Left ventricle myocardium superior (tissue), 1 donor: ENCODE measurements at regions not wholly inside any gene's neighbourhood (a gene's known extent, or its start where the extent isn't known, plus 50 kb on each side); places are given as distances from the start of the nearest gene placed in this dataset.
"Not testable (repeated sequence)": the region's sequence is repeated elsewhere in the genome, so short reads cannot be mapped to it uniquely, and the experiment has no call there.

Source experiments
- ATAC-seq: fragments of 200-7000 bp; cut with Tn5 transposase; one replicate; pipeline ENCODE4 v1.9.1; 2020; ENCODE audit warnings: mild to moderate bottlenecking, moderate library complexity
- DNase-seq: peaks from one replicate; pipeline ENCODE4 v3.0.0-alpha.2; 2020
- intact Hi-C: fragments of 100-400 bp; cut with micrococcal nuclease; formaldehyde crosslinking; loops from one replicate; pipeline ENCODE4 v1.11.0; 2022
- donor health status: DM: no; HTN: yes; CAD: no; lungs with severe emphysema.

DNA sequence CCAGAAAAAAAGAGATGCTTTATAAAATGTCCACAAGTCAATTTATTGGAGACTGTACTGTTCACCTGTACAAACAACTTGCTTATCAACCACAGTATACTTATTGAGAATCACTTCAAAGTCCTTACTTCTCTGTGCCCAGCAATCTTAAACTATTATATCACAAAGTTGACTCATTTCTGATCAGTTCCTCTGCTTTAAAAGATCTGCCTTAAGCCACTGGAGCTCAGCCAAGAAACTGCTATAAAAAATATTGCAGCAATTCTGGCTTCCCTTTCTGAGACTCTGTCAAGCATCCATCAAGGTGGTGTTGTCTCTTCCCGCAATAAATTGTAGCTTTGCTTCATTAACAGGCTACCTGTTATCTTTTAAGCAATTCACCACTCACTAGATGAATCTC is 375.2 kb upstream of the SPHKAP start:
- no peak for ATAC-seq
- intact Hi-C loops: no loop called here
- DNase-seq: no peak

DNA sequence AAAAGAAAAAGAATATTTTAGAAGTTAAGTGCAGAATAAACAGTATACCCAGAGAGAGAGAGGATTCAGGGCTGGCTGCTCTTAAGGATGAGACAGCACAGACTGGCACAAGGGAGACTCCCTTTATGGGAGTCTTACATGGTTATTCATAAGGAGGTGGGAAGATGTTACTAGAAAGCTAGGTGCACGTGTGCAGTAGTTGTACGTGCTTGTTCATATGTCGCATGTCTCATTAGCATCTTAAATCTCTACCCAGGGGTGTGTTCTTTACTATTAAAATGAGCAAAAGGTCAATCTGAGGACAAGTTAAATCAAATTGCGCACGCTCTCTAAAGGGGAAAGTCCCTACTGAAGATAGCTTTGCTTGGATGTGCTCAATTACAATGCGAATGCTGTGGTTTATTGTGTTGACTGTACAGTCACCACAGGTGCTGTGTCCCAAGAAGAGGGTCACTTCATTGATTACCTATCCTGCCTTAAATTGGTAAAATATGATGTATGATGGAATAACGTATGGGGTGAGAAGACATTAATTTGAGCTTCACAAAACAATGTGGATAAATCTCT is 368.0 kb upstream of the SPHKAP start:
- ATAC-seq (no peak), DNase-seq (no peak)
- intact Hi-C loops: no loop called here

GRCh38 chr2:228548230-228548629 is 366.7 kb upstream of the SPHKAP start:
- DNase-seq (no peak), ATAC-seq (no peak)
- intact Hi-C loops: no loop called here

GRCh38 chr2:228545748-228546145 is 364.3 kb upstream of the SPHKAP start:
- intact Hi-C loops: no loop called here
- no peak for DNase-seq
- ATAC-seq: no peak

- intact Hi-C loops: no loop called here
- no peak for ATAC-seq
- DNase-seq: no peak
These were observed 363.7 kb upstream of the SPHKAP start for GRCh38 chr2:228545041-228545747.

DNA sequence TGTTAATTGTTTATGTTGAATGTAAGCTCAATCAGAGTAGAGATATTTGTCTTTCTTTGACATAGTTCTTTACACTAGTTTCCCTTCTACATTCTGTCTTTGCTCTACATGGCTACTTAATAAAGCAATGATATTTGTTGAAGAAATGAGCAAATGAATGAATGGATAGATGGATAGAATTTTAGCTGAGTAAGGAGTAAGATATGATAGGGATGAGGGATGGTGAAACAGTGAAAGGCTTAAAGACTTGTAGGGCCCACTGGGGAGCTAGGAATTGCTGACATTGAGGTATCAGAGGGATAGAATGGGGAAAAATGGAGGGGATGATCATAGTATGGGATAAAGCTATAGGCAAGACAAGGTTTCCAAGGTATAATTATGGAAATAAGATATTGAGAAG is 361.6 kb upstream of the SPHKAP start:
- ATAC-seq: no peak
- DNase-seq: no peak
- intact Hi-C loops: no loop called here

GRCh38 chr2:228542277-228542676 is 360.8 kb upstream of the SPHKAP start:
- DNase-seq: no peak
- intact Hi-C loops: no loop called here
- no peak for ATAC-seq

- DNase-seq (no peak), ATAC-seq (no peak)
- intact Hi-C loops: no loop called here
These were observed 360.3 kb upstream of the SPHKAP start for GRCh38 chr2:228541789-228542188.

GRCh38 chr2:228540976-228541375 is 359.5 kb upstream of the SPHKAP start:
- intact Hi-C loops: no loop called here
- no peak for ATAC-seq

GRCh38 chr2:228535396-228535795 is 353.9 kb upstream of the SPHKAP start:
- intact Hi-C loops: no loop called here
- no peak for DNase-seq
- no peak for ATAC-seq

More at GRCh38 chr2:228540976-228541375, 359.5 kb upstream of the SPHKAP start:
- no peak for DNase-seq

DNA sequence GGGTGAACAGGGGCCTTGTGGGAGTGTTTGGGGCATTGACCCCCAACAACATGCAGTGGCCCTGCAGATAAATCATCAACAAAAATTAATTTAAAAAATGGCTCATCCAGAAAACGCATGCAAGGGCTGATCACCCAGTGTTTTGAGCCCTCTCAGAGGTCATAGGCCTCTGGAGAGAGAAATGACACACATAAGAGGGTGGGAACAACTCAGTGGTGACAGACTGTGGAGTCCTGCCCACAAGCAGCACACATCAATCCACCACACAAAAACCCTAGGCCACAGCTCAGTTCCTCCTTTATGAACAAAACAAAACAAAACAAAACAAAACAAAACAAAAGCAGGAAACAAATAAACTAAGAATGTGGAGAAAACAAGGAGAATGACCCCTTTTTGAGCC is 351.7 kb upstream of the SPHKAP start:
- no peak for ATAC-seq
- intact Hi-C loops: no loop called here
- no peak for DNase-seq

DNA sequence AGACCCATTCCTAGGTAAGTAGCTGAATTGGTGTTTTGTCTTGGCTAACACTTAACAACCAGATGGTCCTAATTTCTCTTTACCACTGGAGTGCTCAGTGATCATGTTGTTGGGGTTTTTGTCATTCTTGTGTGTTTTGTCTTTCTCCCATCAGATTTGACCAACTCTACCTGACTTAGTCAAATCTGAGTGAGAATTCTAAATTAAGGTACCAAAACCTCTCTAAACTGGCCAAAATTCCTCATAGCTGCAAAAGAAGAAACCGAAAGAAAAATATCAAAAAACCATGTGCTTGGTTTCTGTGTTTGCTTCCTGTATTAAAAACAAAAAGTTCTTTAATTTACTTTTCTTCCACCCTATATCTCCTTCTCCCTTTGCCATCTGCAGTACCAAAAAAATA is 350.7 kb upstream of the SPHKAP start:
- no peak for ATAC-seq
- intact Hi-C loops: no loop called here
- no peak for DNase-seq

- no peak for DNase-seq
- intact Hi-C loops: no loop called here
- no peak for ATAC-seq
These were observed 345.9 kb upstream of the SPHKAP start for GRCh38 chr2:228527197-228527881.

GRCh38 chr2:228526687-228527086 is 345.2 kb upstream of the SPHKAP start:
- intact Hi-C loops: no loop called here

DNA sequence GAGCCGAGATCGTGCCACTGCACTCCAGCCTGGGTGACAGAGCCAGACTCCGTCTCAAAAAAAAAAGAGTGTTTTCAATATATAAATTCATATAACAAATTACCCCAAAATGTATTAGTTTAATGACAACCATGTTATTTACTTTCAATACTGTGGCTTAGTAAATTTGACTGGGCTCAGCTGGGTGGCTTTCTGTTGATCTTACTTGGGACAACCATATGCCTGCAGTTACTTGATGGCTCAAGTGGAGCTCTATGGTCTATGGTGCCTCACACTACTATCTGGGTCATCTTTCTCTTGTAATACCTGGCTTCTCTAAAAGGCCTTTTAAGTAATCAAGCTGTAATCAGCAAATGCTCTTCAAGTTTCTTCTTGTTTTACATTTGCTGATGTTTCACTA is 341.5 kb upstream of the SPHKAP start:
- intact Hi-C loops: no loop called here
- ATAC-seq (no peak), DNase-seq (no peak)

More at GRCh38 chr2:228526687-228527086, 345.2 kb upstream of the SPHKAP start:
- DNase-seq (no peak), ATAC-seq (no peak)

- intact Hi-C loops: no loop called here
- no peak for DNase-seq
- ATAC-seq: no peak
These were observed 340.8 kb upstream of the SPHKAP start for GRCh38 chr2:228522276-228522675.

DNA sequence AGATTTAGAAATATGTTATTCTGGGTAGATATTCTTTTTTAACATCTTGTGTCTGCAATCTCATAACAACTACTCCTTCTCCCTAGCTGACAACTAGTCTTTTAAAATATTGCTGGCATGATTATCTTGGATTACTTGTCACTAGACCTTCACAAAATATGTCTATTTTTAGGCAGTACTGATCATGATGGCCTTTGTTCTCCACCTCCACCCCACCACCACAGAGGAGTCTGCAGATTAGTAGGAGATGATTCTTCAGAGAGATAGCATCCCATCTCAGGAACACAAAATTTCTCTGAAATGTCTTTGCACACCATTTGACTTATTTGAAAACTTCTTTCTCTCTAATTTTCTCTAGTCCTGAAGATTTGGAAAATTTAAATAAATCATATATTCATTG is 338.1 kb upstream of the SPHKAP start:
- no peak for ATAC-seq
- intact Hi-C loops: no loop called here
- no peak for DNase-seq

DNA sequence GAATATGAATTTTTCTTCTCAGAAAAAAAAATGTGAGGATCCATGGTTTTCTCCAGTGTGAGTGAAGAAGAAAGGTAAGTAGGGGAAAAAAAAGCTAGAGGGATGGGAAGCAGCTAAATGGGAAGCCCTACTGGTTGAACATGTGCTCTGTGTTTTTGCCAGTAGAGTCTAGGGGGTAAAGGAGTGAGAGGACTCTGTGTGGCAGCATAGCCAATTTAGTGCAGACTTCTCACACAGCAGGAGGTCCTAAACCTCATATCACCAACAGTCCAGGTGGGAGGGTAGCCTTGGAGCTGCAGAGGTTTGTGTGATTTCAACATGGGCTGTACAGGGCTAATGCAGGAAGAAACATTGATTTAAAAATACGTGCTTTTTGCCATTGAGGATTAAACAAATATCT is 334.5 kb upstream of the SPHKAP start:
- DNase-seq (no peak), ATAC-seq (no peak)
- intact Hi-C loops: no loop called here

- intact Hi-C loops, ATAC-seq, DNase-seq: not testable (repeated sequence)
These were observed 332.0 kb upstream of the SPHKAP start for GRCh38 chr2:228513480-228513879.

GRCh38 chr2:228509021-228509420 is 327.5 kb upstream of the SPHKAP start:
- no peak for ATAC-seq
- DNase-seq: no peak
- intact Hi-C loops: no loop called here

- ATAC-seq (peak; percentile 19), DNase-seq (no peak)
- intact Hi-C loops: no loop called here
These were observed 326.4 kb upstream of the SPHKAP start for GRCh38 chr2:228507870-228508269.
